Fibroblast of lung (primary cell): ENCODE measurements at regions not wholly inside any gene's neighbourhood (a gene's known extent, or its start where the extent isn't known, plus 50 kb on each side); places are given as distances from the start of the nearest gene placed in this dataset.

ENCODE experiments used
- DNase-seq, 2 donors: peaks; one replicate each; pipeline versions ENCODE4 v3.0.0 to v3.0.0-alpha.2; 2010; ENCODE audit warnings: low read depth in 2 of 2
- H2AFZ ChIP-seq: 2 replicates; pipeline ENCODE4 v1.5.1; 2012; ENCODE audit warnings: low read length, control low read depth, inconsistent platforms
- H3K27ac ChIP-seq: 2 replicates; pipeline ENCODE4 v1.5.1; 2011; ENCODE audit warnings: low read length, control low read depth; ENCODE audit not compliant: insufficient read depth
- H3K27me3 ChIP-seq: 2 replicates; pipeline ENCODE4 v1.5.1; 2011; ENCODE audit warnings: mild to moderate bottlenecking, low read length; ENCODE audit not compliant: control insufficient read depth, insufficient read depth
- H3K36me3 ChIP-seq: 2 replicates; pipeline ENCODE4 v1.5.1; 2011; ENCODE audit warnings: low read length; ENCODE audit not compliant: control insufficient read depth, insufficient read depth
- H3K4me1 ChIP-seq: 2 replicates; pipeline ENCODE4 v1.5.1; 2011; ENCODE audit warnings: low read length; ENCODE audit not compliant: control insufficient read depth, insufficient read depth; ENCODE audit errors: extremely low read depth
- H3K4me2 ChIP-seq: 2 replicates; pipeline ENCODE4 v1.5.1; 2011; ENCODE audit warnings: low read length, control low read depth; ENCODE audit not compliant: insufficient read depth; ENCODE audit errors: extremely low read depth
- H3K4me3 ChIP-seq, 4 experiments: fragments of 200-600 bp in 1 of 4; sonication (generic) in 1 of 4; replicated peaks in 1 of 4; 2 replicates each; pipeline ENCODE4 v1.5.1; 2011 to 2016; ENCODE audit warnings: low read length in 4 of 4, low read depth in 3 of 4, mild to moderate bottlenecking in 3 of 4, control low read depth in 2 of 4, inconsistent platforms in 1 of 4, mixed read lengths in 1 of 4; ENCODE audit not compliant: insufficient read depth in 1 of 4; ENCODE audit errors: control extremely low read depth in 1 of 4
- H3K79me2 ChIP-seq: 2 replicates; pipeline ENCODE4 v1.5.1; 2012; ENCODE audit warnings: mild to moderate bottlenecking, low read length, inconsistent platforms; ENCODE audit not compliant: control insufficient read depth, insufficient read depth
- H3K9ac ChIP-seq: 2 replicates; pipeline ENCODE4 v1.5.1; 2011; ENCODE audit warnings: mild to moderate bottlenecking, low read length, control low read depth; ENCODE audit not compliant: insufficient read depth
- H3K9me3 ChIP-seq: 2 replicates; pipeline ENCODE4 v1.5.1; 2012; ENCODE audit warnings: low read depth, low read length; ENCODE audit not compliant: control insufficient read depth, insufficient read depth
- H4K20me1 ChIP-seq: 2 replicates; pipeline ENCODE4 v1.5.1; 2011; ENCODE audit warnings: low read length; ENCODE audit not compliant: control insufficient read depth, insufficient read depth; ENCODE audit errors: extremely low read depth
- EZH2 ChIP-seq: IDR thresholded peaks from 2 replicates; pipeline ENCODE4 v1.5.1; 2012; ENCODE audit warnings: low read length, control low read depth, mild to moderate bottlenecking; ENCODE audit errors: missing control alignments
- TF ChIP-seq, protein P1 (sequence below), 2 donors: IDR thresholded peaks in 1 of 2; conservative IDR thresholded peaks in 1 of 2; 1 replicate in 1 of 2; 2 replicates in 1 of 2; pipeline ENCODE4 v1.5.1; 2011 to 2012; ENCODE audit warnings: low read length in 2 of 2, control low read depth in 1 of 2, inconsistent platforms in 1 of 2, low read depth in 1 of 2, mild to moderate bottlenecking in 1 of 2

DNA sequence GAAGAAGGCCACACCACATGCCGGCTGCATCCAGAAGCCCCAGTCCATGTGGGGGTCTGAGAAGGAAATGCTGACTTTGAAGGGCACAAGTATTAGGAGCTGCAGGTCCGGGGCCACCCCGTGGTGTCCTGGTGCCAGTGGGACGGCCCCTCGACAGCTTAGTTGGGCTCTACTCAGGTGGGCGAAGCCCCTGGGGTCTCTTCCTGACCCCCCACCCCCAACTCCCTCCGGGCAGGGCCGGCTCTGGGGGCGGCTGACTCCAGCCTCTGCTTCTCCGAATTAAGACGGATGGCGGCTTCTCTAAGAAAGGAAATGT, 62.1 kb upstream of the TTC34 start:
- H3K79me2 ChIP-seq: no peaks in the 10 kb centered on the region
- no peak overlapping the region for H3K4me3 ChIP-seq
- no peak overlapping the region for H3K9ac ChIP-seq
- no peaks in the 10 kb centered on the region for H3K27me3 ChIP-seq
- no peak for DNase-seq
- H3K4me2 ChIP-seq: no peak overlapping the region
- no peak overlapping the region for H2AFZ ChIP-seq
- H3K27ac ChIP-seq: no peak overlapping the region
- no peaks in the 10 kb centered on the region for H3K36me3 ChIP-seq
- H4K20me1 ChIP-seq: no peaks in the 10 kb centered on the region
- no peak for TF ChIP-seq EZH2
- TF ChIP-seq, protein P1, sequence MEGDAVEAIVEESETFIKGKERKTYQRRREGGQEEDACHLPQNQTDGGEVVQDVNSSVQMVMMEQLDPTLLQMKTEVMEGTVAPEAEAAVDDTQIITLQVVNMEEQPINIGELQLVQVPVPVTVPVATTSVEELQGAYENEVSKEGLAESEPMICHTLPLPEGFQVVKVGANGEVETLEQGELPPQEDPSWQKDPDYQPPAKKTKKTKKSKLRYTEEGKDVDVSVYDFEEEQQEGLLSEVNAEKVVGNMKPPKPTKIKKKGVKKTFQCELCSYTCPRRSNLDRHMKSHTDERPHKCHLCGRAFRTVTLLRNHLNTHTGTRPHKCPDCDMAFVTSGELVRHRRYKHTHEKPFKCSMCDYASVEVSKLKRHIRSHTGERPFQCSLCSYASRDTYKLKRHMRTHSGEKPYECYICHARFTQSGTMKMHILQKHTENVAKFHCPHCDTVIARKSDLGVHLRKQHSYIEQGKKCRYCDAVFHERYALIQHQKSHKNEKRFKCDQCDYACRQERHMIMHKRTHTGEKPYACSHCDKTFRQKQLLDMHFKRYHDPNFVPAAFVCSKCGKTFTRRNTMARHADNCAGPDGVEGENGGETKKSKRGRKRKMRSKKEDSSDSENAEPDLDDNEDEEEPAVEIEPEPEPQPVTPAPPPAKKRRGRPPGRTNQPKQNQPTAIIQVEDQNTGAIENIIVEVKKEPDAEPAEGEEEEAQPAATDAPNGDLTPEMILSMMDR (conservative IDR thresholded peaks at IDR 0.05 in 1 of 2, IDR thresholded peaks at IDR 0.05 in 1 of 2; ENCODE audit: low read depth in 1 of 2, low read length in 2 of 2): no peak
- H3K4me1 ChIP-seq: no peaks in the 10 kb centered on the region
- H3K9me3 ChIP-seq: no peaks in the 10 kb centered on the region

DNA sequence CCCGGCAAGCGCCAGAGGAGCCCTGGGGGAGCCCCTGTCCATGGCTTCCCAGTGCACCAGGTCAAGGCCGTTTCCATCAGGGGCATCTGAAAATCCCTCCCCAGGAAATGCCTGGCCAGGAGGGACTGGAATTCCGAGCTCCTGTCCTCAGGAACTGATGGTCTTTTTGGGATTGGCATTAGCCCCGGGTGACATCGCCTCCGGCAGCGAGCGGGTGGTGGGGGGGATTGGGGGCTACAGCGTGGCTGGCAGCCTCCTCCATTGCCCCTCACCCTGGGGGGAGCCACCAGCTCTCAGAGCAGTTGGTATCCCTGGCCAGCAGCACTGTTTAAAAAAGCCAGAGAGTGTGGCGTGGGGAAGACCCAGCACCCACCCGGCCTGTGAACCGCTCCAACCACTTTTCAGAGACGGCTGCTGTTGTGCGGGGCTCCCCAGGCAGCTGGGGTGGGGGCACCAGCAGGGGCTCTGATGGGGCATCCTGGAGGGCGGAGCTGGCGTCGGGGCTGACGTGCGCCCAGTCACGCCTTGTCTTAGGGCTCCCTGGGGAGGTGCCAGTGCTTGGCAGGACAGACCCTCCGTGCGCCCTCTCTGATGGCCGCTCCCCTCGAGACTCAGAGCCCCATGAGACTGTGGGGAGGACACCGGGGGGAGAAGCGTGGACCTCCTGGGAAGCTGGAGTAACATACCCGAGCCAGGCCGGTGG, 62.9 kb upstream of the TTC34 start:
- H2AFZ ChIP-seq: no peak overlapping the region
- H3K36me3 ChIP-seq: no peaks in the 10 kb centered on the region
- DNase-seq: no peak
- no peak overlapping the region for H3K9ac ChIP-seq
- no peaks in the 10 kb centered on the region for H3K4me1 ChIP-seq
- H3K4me2 ChIP-seq: no peak overlapping the region
- H3K9me3 ChIP-seq: no peaks in the 10 kb centered on the region
- H3K27me3 ChIP-seq: no peaks in the 10 kb centered on the region
- no peaks in the 10 kb centered on the region for H4K20me1 ChIP-seq
- TF ChIP-seq, protein P1 (conservative IDR thresholded peaks at IDR 0.05 in 1 of 2, IDR thresholded peaks at IDR 0.05 in 1 of 2; ENCODE audit: low read depth in 1 of 2, low read length in 2 of 2): no peak
- no peak for TF ChIP-seq EZH2
- no peaks in the 10 kb centered on the region for H3K79me2 ChIP-seq
- H3K4me3 ChIP-seq: no peak overlapping the region
- no peak overlapping the region for H3K27ac ChIP-seq

DNA sequence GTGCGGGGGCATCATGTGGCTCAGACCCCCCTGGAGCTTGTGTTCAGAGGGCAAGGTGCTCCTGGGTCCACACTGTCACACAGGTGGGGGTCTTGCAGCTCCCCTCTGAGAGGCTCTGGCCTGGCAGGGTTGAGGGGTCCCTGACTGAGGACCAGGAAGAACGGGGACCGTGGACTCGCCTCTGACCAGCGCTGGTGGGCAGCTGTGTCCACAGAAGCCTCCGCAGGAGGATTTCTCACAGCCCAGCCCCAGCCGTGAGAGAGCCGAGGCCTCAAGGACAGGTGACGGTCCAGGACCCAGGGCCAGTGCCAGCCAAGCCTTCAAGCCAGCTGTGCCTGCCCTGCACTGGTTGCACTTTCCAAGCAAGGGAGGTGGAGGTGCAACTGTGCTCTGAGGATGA, 63.5 kb upstream of the TTC34 start:
- no peaks in the 10 kb centered on the region for H3K79me2 ChIP-seq
- no peak overlapping the region for H3K4me3 ChIP-seq
- H3K4me1 ChIP-seq: no peaks in the 10 kb centered on the region
- H3K36me3 ChIP-seq: no peaks in the 10 kb centered on the region
- no peaks in the 10 kb centered on the region for H3K27me3 ChIP-seq
- H3K9ac ChIP-seq: no peak overlapping the region
- no peaks in the 10 kb centered on the region for H3K9me3 ChIP-seq
- TF ChIP-seq, protein P1 (conservative IDR thresholded peaks at IDR 0.05 in 1 of 2, IDR thresholded peaks at IDR 0.05 in 1 of 2; ENCODE audit: low read depth in 1 of 2, low read length in 2 of 2): no peak
- TF ChIP-seq EZH2: no peak
- H2AFZ ChIP-seq: no peak overlapping the region
- no peak overlapping the region for H3K4me2 ChIP-seq
- no peaks in the 10 kb centered on the region for H4K20me1 ChIP-seq
- DNase-seq: no peak
- no peak overlapping the region for H3K27ac ChIP-seq
